Sigmoid colon (tissue), 6 donors: ENCODE measurements at regions not wholly inside any gene's neighbourhood (a gene's known extent, or its start where the extent isn't known, plus 50 kb on each side); places are given as distances from the start of the nearest gene placed in this dataset.

Experiments
- DNase-seq: peaks from one replicate; pipeline ENCODE4 v3.0.0-alpha.2; 2019
- H3K27ac ChIP-seq, 4 donors: fragments of 200-600 bp; sonication (generic); one replicate each; pipeline ENCODE4 v1.5.1; 2016 to 2019; ENCODE audit warnings: mild to moderate bottlenecking in 1 of 4
- H3K27me3 ChIP-seq, 3 donors: fragments of 200-600 bp; sonication (generic); one replicate each; pipeline ENCODE4 v1.5.1; 2019; ENCODE audit warnings: mild to moderate bottlenecking in 1 of 3
- H3K36me3 ChIP-seq, 4 donors: fragments of 200-600 bp; sonication (generic); one replicate each; pipeline ENCODE4 v1.5.1; 2016 to 2019
- H3K4me1 ChIP-seq, 4 donors: fragments of 200-600 bp; sonication (generic); one replicate each; pipeline ENCODE4 v1.5.1; 2017 to 2019
- H3K4me3 ChIP-seq, 4 donors: fragments of 200-600 bp; sonication (generic); one replicate each; pipeline ENCODE4 v1.5.1; 2017 to 2019; ENCODE audit warnings: mild to moderate bottlenecking in 2 of 4, moderate library complexity in 1 of 4
- H3K9me3 ChIP-seq, 4 donors: fragments of 200-600 bp in 3 of 4; sonication (generic) in 3 of 4; one replicate each; pipeline versions ENCODE4 v1.5.1 to v1.6.1; 2013 to 2019
- CTCF ChIP-seq, 4 experiments: fragments of 450-650 bp in 3 of 4; fragments of 200-600 bp in 1 of 4; IDR thresholded peaks; one replicate each; pipeline ENCODE4 v1.5.1; 2016 to 2019; ENCODE audit warnings: antibody characterized with exemption in 4 of 4, mild to moderate bottlenecking in 3 of 4, moderate library complexity in 2 of 4
- EP300 ChIP-seq, 4 donors: sonication (generic); formaldehyde crosslinking; IDR thresholded peaks; one replicate each; pipeline ENCODE4 v1.6.1; 2017; ENCODE audit warnings: antibody characterized with exemption in 4 of 4
- POLR2A ChIP-seq, 2 donors: fragments of 450-650 bp; IDR thresholded peaks; one replicate each; pipeline ENCODE4 v1.6.1; 2016; ENCODE audit warnings: antibody characterized with exemption in 2 of 2, mild to moderate bottlenecking in 2 of 2, moderate library complexity in 2 of 2
- POLR2AphosphoS5 ChIP-seq, 4 donors: sonication (generic); formaldehyde crosslinking; IDR thresholded peaks; one replicate each; pipeline ENCODE4 v1.6.1; 2017; ENCODE audit warnings: antibody characterized with exemption in 4 of 4
- WGBS, 2 donors: extraction: QIAGEN DNeasy Blood & Tissue Kit; methylation state at CpG; one replicate each; pipeline ENCODE4 v1.1.7; 2013; 5-methylcytosine and 5-hydroxymethylcytosine counted together
- intact Hi-C: fragments of 100-400 bp; cut with DNase I; formaldehyde crosslinking; loops from one replicate; pipeline ENCODE4 v1.15.1; 2023
- donor health status: healthy with polysubstance abuse.
- donor health status: healthy.

- H3K36me3 ChIP-seq: no peaks in the 10 kb centered on the region
- H3K27ac ChIP-seq: no peak overlapping the region
- intact Hi-C loops: no loop called here
- H3K9me3 ChIP-seq: no peaks in the 10 kb centered on the region
- no peak for DNase-seq
- H3K27me3 ChIP-seq: peaks cover 0 to 12% (median 0%) of the 10 kb centered on the region in 3 donors
- no peak overlapping the region for H3K4me3 ChIP-seq
- TF ChIP-seq CTCF (IDR thresholded peaks at IDR 0.05): no peak
- no peak for TF ChIP-seq POLR2AphosphoS5 (IDR thresholded peaks at IDR 0.05)
- TF ChIP-seq POLR2A (IDR thresholded peaks at IDR 0.05): no peak
- no peak for TF ChIP-seq EP300 (IDR thresholded peaks at IDR 0.05)
- no peaks in the 10 kb centered on the region for H3K4me1 ChIP-seq
- WGBS, 2 donors: 86 to 87% methylated on average over 3 of the region's 3 CpGs
Observed at GRCh38 chr6:2507521-2508037, 243.1 kb downstream of the MYLK4 start.

- H3K9me3 ChIP-seq: no peaks in the 10 kb centered on the region
- intact Hi-C loops: no loop called here
- no peak for DNase-seq
- H3K27ac ChIP-seq: no peak overlapping the region
- H3K4me1 ChIP-seq: no peaks in the 10 kb centered on the region
- no peak overlapping the region for H3K4me3 ChIP-seq
- TF ChIP-seq CTCF (IDR thresholded peaks at IDR 0.05): no peak
- TF ChIP-seq EP300 (IDR thresholded peaks at IDR 0.05): no peak
- TF ChIP-seq POLR2A (IDR thresholded peaks at IDR 0.05): no peak
- TF ChIP-seq POLR2AphosphoS5 (IDR thresholded peaks at IDR 0.05): no peak
- H3K36me3 ChIP-seq: no peaks in the 10 kb centered on the region
- H3K27me3 ChIP-seq: peaks cover 0 to 12% (median 0%) of the 10 kb centered on the region in 3 donors
- 87 to 90% methylated on average over 2 of the region's 2 CpGs for WGBS, 2 donors
Observed at GRCh38 chr6:2507016-2507415, 243.7 kb downstream of the MYLK4 start.

GRCh38 chr6:2505624-2506023 lies 245.1 kb downstream of the MYLK4 start:
- no peaks in the 10 kb centered on the region for H3K9me3 ChIP-seq
- intact Hi-C loops: no loop called here
- WGBS, 2 donors: 43 to 52% methylated on average over 9 of the region's 9 CpGs
- peaks cover 0 to 12% (median 0%) of the 10 kb centered on the region in 3 donors for H3K27me3 ChIP-seq
- TF ChIP-seq POLR2A (IDR thresholded peaks at IDR 0.05) (no peak), CTCF (IDR thresholded peaks at IDR 0.05) (no peak), EP300 (IDR thresholded peaks at IDR 0.05) (no peak), POLR2AphosphoS5 (IDR thresholded peaks at IDR 0.05) (no peak)
- no peaks in the 10 kb centered on the region for H3K36me3 ChIP-seq
- H3K4me1 ChIP-seq: no peaks in the 10 kb centered on the region
- no peak overlapping the region for H3K4me3 ChIP-seq
- H3K27ac ChIP-seq: no peak overlapping the region
- DNase-seq: no peak

GRCh38 chr6:2504495-2505064 lies 246.1 kb downstream of the MYLK4 start:
- Histone ChIP-seq H3K36me3 (no peaks in the 10 kb centered on the region), H3K27ac (no peak overlapping the region), H3K4me1 (no peaks in the 10 kb centered on the region), H3K4me3 (no peak overlapping the region), H3K27me3 (peaks cover 0 to 9% (median 0%) of the 10 kb centered on the region in 3 donors), H3K9me3 (no peaks in the 10 kb centered on the region)
- no peak for DNase-seq
- intact Hi-C loops: no loop called here
- WGBS, 2 donors: 43 to 78% methylated on average over 1 of the region's 1 CpG
- TF ChIP-seq POLR2AphosphoS5 (IDR thresholded peaks at IDR 0.05) (no peak), POLR2A (IDR thresholded peaks at IDR 0.05) (no peak), EP300 (IDR thresholded peaks at IDR 0.05) (no peak), CTCF (IDR thresholded peaks at IDR 0.05) (no peak)
